ENCODE measurements at regions not wholly inside any gene's neighbourhood (a gene's known extent, or its start where the extent isn't known, plus 50 kb on each side); places are given as distances from the start of the nearest gene placed in this dataset.

DNA sequence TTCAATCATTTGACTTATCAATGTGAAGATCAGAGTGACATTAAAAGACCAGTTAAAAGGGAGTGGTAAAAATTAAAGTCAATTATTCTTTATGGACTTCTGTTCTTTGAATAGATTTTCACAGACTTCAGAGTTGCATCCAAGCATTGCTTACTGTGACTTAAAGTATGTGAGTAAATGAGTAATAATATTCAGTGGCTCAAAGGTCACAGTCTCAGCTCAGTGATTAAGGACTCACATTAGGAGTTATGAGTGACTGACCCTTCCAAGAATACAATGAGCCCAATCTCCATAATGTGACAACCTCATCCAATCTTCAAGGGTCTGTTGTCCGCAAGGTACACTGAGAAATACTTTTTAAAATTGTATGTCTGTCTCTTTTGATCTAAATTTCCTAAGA is 811.2 kb downstream of the BRINP1 start:
- H3K27me3 ChIP-seq: no peaks in the 10 kb centered on the region

DNA sequence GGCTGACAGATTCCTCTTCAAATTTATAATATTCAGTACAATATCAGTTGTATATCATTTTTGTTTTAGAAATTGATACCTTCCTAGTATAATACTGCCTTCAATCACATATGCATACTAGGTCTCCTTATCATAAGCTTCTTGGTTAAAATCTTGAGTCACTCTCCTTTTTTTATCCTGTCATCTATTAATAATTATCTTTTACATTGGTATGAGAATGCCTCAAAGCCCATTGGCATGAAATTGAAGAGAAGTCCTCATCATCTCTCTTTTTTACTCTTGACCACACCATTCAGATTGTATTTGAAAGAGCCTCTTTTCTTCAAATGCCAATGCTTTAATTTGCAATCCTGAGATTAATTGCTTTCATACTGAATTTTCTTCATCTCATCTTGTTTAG is 810.3 kb downstream of the BRINP1 start:
- no peak for TF ChIP-seq POLR2AphosphoS5 (IDR thresholded peaks at IDR 0.05)
- TF ChIP-seq, protein P1, sequence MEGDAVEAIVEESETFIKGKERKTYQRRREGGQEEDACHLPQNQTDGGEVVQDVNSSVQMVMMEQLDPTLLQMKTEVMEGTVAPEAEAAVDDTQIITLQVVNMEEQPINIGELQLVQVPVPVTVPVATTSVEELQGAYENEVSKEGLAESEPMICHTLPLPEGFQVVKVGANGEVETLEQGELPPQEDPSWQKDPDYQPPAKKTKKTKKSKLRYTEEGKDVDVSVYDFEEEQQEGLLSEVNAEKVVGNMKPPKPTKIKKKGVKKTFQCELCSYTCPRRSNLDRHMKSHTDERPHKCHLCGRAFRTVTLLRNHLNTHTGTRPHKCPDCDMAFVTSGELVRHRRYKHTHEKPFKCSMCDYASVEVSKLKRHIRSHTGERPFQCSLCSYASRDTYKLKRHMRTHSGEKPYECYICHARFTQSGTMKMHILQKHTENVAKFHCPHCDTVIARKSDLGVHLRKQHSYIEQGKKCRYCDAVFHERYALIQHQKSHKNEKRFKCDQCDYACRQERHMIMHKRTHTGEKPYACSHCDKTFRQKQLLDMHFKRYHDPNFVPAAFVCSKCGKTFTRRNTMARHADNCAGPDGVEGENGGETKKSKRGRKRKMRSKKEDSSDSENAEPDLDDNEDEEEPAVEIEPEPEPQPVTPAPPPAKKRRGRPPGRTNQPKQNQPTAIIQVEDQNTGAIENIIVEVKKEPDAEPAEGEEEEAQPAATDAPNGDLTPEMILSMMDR (IDR thresholded peaks at IDR 0.05): no peak
- TF ChIP-seq EP300 (IDR thresholded peaks at IDR 0.05): no peak
- no peak for TF ChIP-seq POLR2A (IDR thresholded peaks at IDR 0.05)
- Histone ChIP-seq H3K4me1 (no peaks in the 10 kb centered on the region), H3K4me3 (no peak overlapping the region), H3K27ac (no peak overlapping the region), H3K27me3 (no peaks in the 10 kb centered on the region), H3K36me3 (no peaks in the 10 kb centered on the region), H3K9me3 (no peaks in the 10 kb centered on the region)
- ATAC-seq: no peak

More for the DNA sequence above, 811.2 kb downstream of the BRINP1 start:
- no peaks in the 10 kb centered on the region for H3K9me3 ChIP-seq
- no peak for TF ChIP-seq POLR2AphosphoS5 (IDR thresholded peaks at IDR 0.05)
- 87 to 88% methylated on average over 1 of the region's 1 CpG for WGBS, 2 donors (ENCODE audit: low coverage in 1 of 2)
- H3K27ac ChIP-seq: no peak overlapping the region
- ATAC-seq: no peak
- no peak overlapping the region for H3K4me3 ChIP-seq
- no peaks in the 10 kb centered on the region for H3K36me3 ChIP-seq
- no peaks in the 10 kb centered on the region for H3K4me1 ChIP-seq

DNA sequence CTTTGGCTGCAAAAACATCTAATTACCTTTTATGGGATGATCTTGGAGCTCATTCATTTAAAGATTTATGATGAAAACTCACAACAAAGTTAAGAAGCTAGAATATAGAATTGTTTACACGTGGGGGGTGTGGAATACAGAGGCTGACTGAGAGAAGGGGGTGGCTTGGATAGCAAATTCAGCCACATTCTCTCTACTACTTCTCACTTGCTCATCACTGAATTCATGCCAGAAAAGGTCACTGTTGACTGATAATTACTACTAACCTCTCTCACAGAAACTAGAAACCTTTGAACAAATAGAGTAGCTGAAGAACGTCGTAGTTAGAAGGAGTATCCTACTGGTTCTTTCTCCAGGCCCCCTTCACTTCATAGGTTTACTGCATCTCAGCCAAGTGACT is 808.2 kb downstream of the BRINP1 start:
- TF ChIP-seq POLR2A (IDR thresholded peaks at IDR 0.05): no peak
- TF ChIP-seq EP300 (IDR thresholded peaks at IDR 0.05): no peak
- no peak for TF ChIP-seq POLR2AphosphoS5 (IDR thresholded peaks at IDR 0.05)
- TF ChIP-seq, protein P1 (IDR thresholded peaks at IDR 0.05): no peak
- Histone ChIP-seq H3K4me3 (no peak overlapping the region), H3K4me1 (no peaks in the 10 kb centered on the region), H3K9me3 (no peaks in the 10 kb centered on the region), H3K27ac (no peak overlapping the region), H3K27me3 (no peaks in the 10 kb centered on the region), H3K36me3 (no peaks in the 10 kb centered on the region)
- no peak for ATAC-seq
- 61 to 74% methylated on average over 2 to 3 of the region's 3 CpGs for WGBS, 2 donors (ENCODE audit: low coverage in 1 of 2)

DNA sequence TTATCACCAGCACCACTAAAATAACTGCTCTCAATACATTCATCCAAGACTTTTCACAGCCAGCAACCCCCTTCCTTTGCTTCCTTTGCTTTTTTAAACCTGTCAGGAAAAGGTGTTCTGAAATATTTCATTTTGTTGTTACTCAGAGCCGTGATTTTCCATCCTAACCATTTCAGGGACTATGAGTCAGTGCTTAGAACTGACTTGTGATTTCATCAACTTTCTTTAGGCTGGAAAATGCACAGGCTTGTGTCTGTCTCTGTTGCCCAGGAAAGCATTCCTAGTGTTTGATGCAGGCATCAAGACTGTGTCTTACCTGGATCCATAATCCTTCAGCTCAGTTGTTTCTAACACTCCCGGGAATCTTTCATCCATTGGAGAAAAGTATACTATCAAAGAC is 805.6 kb downstream of the BRINP1 start:
- Histone ChIP-seq H3K27ac (no peak overlapping the region), H3K4me1 (no peaks in the 10 kb centered on the region), H3K4me3 (no peak overlapping the region), H3K27me3 (no peaks in the 10 kb centered on the region), H3K9me3 (no peaks in the 10 kb centered on the region), H3K36me3 (no peaks in the 10 kb centered on the region)
- TF ChIP-seq POLR2AphosphoS5 (IDR thresholded peaks at IDR 0.05) (no peak), POLR2A (IDR thresholded peaks at IDR 0.05) (no peak)
- TF ChIP-seq, protein P1 (IDR thresholded peaks at IDR 0.05): no peak
- ATAC-seq: no peak
- 40 to 45% methylated on average over 1 to 2 of the region's 2 CpGs for WGBS, 2 donors (ENCODE audit: low coverage in 1 of 2)

DNA sequence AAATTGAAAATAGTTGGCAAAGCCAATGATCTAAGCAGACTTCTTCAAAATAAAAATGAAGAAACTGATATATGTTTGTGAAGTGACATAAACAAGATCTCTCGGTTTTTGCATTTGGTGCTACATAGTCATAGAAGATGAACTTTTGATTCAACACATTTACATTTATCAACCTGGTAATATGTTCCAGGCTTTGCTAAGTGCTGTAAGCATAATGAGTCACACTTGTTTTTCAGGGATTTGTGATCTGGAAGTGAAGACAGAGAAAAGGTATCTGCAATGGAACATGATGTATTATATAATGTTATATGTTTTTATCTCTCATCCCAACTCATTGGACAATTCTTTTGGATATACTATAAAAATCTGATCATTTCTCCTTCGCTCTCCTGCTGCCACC is 801.4 kb downstream of the BRINP1 start:
- TF ChIP-seq EP300 (IDR thresholded peaks at IDR 0.05) (no peak), POLR2A (IDR thresholded peaks at IDR 0.05) (no peak), POLR2AphosphoS5 (IDR thresholded peaks at IDR 0.05) (no peak)
- TF ChIP-seq, protein P1 (IDR thresholded peaks at IDR 0.05): no peak
- Histone ChIP-seq H3K4me1 (no peaks in the 10 kb centered on the region), H3K36me3 (no peaks in the 10 kb centered on the region), H3K27ac (no peak overlapping the region), H3K9me3 (no peaks in the 10 kb centered on the region), H3K4me3 (no peak overlapping the region), H3K27me3 (no peaks in the 10 kb centered on the region)
- no peak for ATAC-seq
- WGBS, 2 donors (ENCODE audit: low coverage in 1 of 2): 75 to 83% methylated on average over 2 of the region's 2 CpGs

DNA sequence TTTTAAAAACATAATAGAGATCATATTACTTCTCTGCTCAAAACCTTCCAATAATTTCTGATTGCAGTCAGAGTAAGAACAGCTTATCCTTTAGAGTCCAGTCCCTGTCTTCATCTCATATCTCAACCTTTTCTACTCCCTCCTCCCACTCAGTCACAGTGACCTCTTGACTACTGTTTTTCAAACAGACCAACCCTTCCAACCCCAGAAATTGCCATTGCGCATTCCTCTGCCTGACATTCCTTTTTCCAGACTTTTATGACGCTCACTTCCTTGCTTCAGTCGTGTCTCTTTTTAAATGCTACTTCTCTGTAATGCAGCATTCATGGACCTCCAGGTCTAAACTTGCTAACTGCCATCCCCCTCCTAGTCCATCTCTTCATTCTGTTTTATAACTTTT is 800.5 kb downstream of the BRINP1 start:
- 59% methylated on average over 3 of the region's 3 CpGs for WGBS, 2 donors (ENCODE audit: low coverage in 1 of 2)
- TF ChIP-seq POLR2A (IDR thresholded peaks at IDR 0.05) (no peak), EP300 (IDR thresholded peaks at IDR 0.05) (no peak), POLR2AphosphoS5 (IDR thresholded peaks at IDR 0.05) (no peak)
- TF ChIP-seq, protein P1 (IDR thresholded peaks at IDR 0.05): no peak

More for the DNA sequence above, 800.5 kb downstream of the BRINP1 start:
- Histone ChIP-seq H3K4me1 (no peaks in the 10 kb centered on the region), H3K36me3 (no peaks in the 10 kb centered on the region), H3K9me3 (no peaks in the 10 kb centered on the region), H3K27me3 (no peaks in the 10 kb centered on the region), H3K4me3 (no peak overlapping the region), H3K27ac (no peak overlapping the region)
- no peak for ATAC-seq
